HFFc6 (cell line): ENCODE measurements at regions not wholly inside any gene's neighbourhood (a gene's known extent, or its start where the extent isn't known, plus 50 kb on each side); places are given as distances from the start of the nearest gene placed in this dataset.

Experiments used
- DNase-seq: peaks from one replicate; pipeline ENCODE4 v3.0.0-alpha.2; 2018
- H3K27ac Mint-ChIP-seq: 2 replicates; pipeline ENCODE4 v1.8.0; 2020; ENCODE audit warnings: mild to moderate bottlenecking, mixed read lengths
- H3K27me3 Mint-ChIP-seq: 2 replicates; pipeline ENCODE4 v1.8.0; 2021; ENCODE audit warnings: mild to moderate bottlenecking, moderate library complexity, mixed read lengths; ENCODE audit not compliant: insufficient read depth
- H3K36me3 Mint-ChIP-seq: 2 replicates; pipeline ENCODE4 v1.8.0; 2021; ENCODE audit warnings: low read depth, mixed read lengths
- H3K4me1 Mint-ChIP-seq: 2 replicates; pipeline ENCODE4 v1.8.0; 2020; ENCODE audit warnings: low read depth, mixed read lengths
- H3K4me3 Mint-ChIP-seq: 2 replicates; pipeline ENCODE4 v1.8.0; 2020; ENCODE audit warnings: mild to moderate bottlenecking, moderate library complexity, mixed read lengths
- H3K9me3 Mint-ChIP-seq: 2 replicates; pipeline ENCODE4 v1.8.0; 2020; ENCODE audit warnings: mild to moderate bottlenecking, mixed read lengths
- CTCF ChIP-seq: fragments of 200-600 bp; sonication (generic); IDR thresholded peaks from 2 replicates; pipeline ENCODE4 v1.5.0; 2021; ENCODE audit warnings: antibody characterized with exemption, mild to moderate bottlenecking

- H3K27ac Mint-ChIP-seq: no peak overlapping the region
- H3K36me3 Mint-ChIP-seq: no peaks in the 10 kb centered on the region
Measured at GRCh38 chr3:20852712-20853111, 666.7 kb upstream of the SGO1 start.

GRCh38 chr3:20849975-20850374 is 664.0 kb upstream of the SGO1 start:
- Mint-ChIP-seq H3K36me3 (no peaks in the 10 kb centered on the region), H3K27ac (no peak overlapping the region)
- no peak for TF ChIP-seq CTCF

More at GRCh38 chr3:20852712-20853111, 666.7 kb upstream of the SGO1 start:
- Mint-ChIP-seq H3K27me3 (no peaks in the 10 kb centered on the region), H3K4me1 (peaks cover 22% of the 10 kb centered on the region), H3K9me3 (no peaks in the 10 kb centered on the region), H3K4me3 (no peak overlapping the region)
- DNase-seq: no peak
- TF ChIP-seq CTCF: no peak

GRCh38 chr3:20846832-20847231 is 660.8 kb upstream of the SGO1 start:
- Mint-ChIP-seq H3K4me1 (peaks cover 32% of the 10 kb centered on the region; the same call in 1 of the 2 replicates), H3K27ac (no peak overlapping the region), H3K9me3 (no peaks in the 10 kb centered on the region), H3K4me3 (no peak overlapping the region), H3K36me3 (no peaks in the 10 kb centered on the region), H3K27me3 (no peaks in the 10 kb centered on the region)
- TF ChIP-seq CTCF: no peak
- DNase-seq: no peak

More at GRCh38 chr3:20849975-20850374, 664.0 kb upstream of the SGO1 start:
- H3K4me3 Mint-ChIP-seq: no peak overlapping the region
- H3K27me3 Mint-ChIP-seq: no peaks in the 10 kb centered on the region
- peaks cover 11% of the 10 kb centered on the region; the same call in 1 of the 2 replicates for H3K4me1 Mint-ChIP-seq
- DNase-seq: no peak
- H3K9me3 Mint-ChIP-seq: no peaks in the 10 kb centered on the region

GRCh38 chr3:20846066-20846465 is 660.1 kb upstream of the SGO1 start:
- TF ChIP-seq CTCF: no peak
- peaks cover 40% of the 10 kb centered on the region; the same call in 1 of the 2 replicates for H3K4me1 Mint-ChIP-seq
- H3K36me3 Mint-ChIP-seq: no peaks in the 10 kb centered on the region
- no peak overlapping the region for H3K27ac Mint-ChIP-seq
- H3K4me3 Mint-ChIP-seq: no peak overlapping the region
- no peaks in the 10 kb centered on the region for H3K9me3 Mint-ChIP-seq
- H3K27me3 Mint-ChIP-seq: no peaks in the 10 kb centered on the region
- no peak for DNase-seq

GRCh38 chr3:20844851-20845250 is 658.8 kb upstream of the SGO1 start:
- DNase-seq: no peak
- Mint-ChIP-seq H3K4me1 (peaks cover 40% of the 10 kb centered on the region; the same call in 1 of the 2 replicates), H3K4me3 (no peak overlapping the region), H3K27me3 (no peaks in the 10 kb centered on the region), H3K36me3 (no peaks in the 10 kb centered on the region), H3K9me3 (no peaks in the 10 kb centered on the region), H3K27ac (no peak overlapping the region)
- TF ChIP-seq CTCF: no peak
